GM12878 (cell line): ENCODE measurements at regions not wholly inside any gene's neighbourhood (a gene's known extent, or its start where the extent isn't known, plus 50 kb on each side); places are given as distances from the start of the nearest gene placed in this dataset.

Source experiments
- ATAC-seq: fragments of 200-7000 bp; cut with Tn5 transposase; 3 replicates; pipeline ENCODE4 v1.9.1; 2020; ENCODE audit warnings: mild to moderate bottlenecking, moderate library complexity
- BruUV-seq: library from RNA; stranded (reverse); fragments of 400-500 nt; replicated peaks from 2 replicates; lab custom pipeline; 2021; lab: Mats Ljungman, UMichigan
- CTCF ChIA-PET: fragments of 300-600 bp; sonication (Branson Sonifier 250); formaldehyde crosslinking; extraction: SDS; loops from one replicate; lab custom pipeline; 2021; ENCODE audit warnings: inconsistent platforms; lab: Yijun Ruan, JAX
- POLR2A ChIA-PET: fragments of 350-600 bp; formaldehyde crosslinking; extraction: SDS; loops from one replicate; lab custom pipeline; 2021; ENCODE audit warnings: inconsistent platforms; lab: Charles Lee
- RAD21 ChIA-PET: fragments of 300-600 bp; sonication (Branson Sonifier 250); formaldehyde crosslinking; loops from one replicate; lab custom pipeline; 2023; ENCODE audit warnings: antibody characterized with exemption; ENCODE audit not compliant: unreplicated experiment; lab: Charles Lee
- SMC1A ChIA-PET: fragments of 300-600 bp; sonication (Branson Sonifier 250); formaldehyde crosslinking; loops from one replicate; lab custom pipeline; 2023; ENCODE audit not compliant: unreplicated experiment, uncharacterized antibody; lab: Charles Lee
- DNase-seq: peaks from one replicate; pipeline ENCODE4 v3.0.0-alpha.2; 2011; ENCODE audit warnings: low read depth, low spot score
- FAIRE-seq: peaks from 3 replicates; lab custom pipeline; 2011; peaks lifted over from hg19 to GRCh38; lab: Jason Lieb, UNC
- H2AFZ ChIP-seq: 2 replicates; pipeline ENCODE4 v1.6.0; 2011; ENCODE audit warnings: low read depth, low read length, control low read depth; ENCODE audit not compliant: control insufficient read depth
- H3K27ac ChIP-seq: 2 replicates; pipeline ENCODE4 v1.5.1; 2011; ENCODE audit warnings: control low read depth; ENCODE audit not compliant: control insufficient read depth, insufficient read depth
- H3K27me3 ChIP-seq, 2 experiments: replicated peaks in 1 of 2; 2 replicates each; pipeline versions ENCODE4 v1.6.0 to v1.6.1; 2011; ENCODE audit warnings: low read length in 1 of 2; ENCODE audit not compliant: control insufficient read depth in 2 of 2, insufficient read depth in 2 of 2
- H3K36me3 ChIP-seq, 2 experiments: 2 replicates each; pipeline ENCODE4 v1.5.1; 2011; ENCODE audit warnings: low read length in 1 of 2; ENCODE audit not compliant: control insufficient read depth in 2 of 2, insufficient read depth in 2 of 2
- H3K4me1 ChIP-seq: 2 replicates; pipeline ENCODE4 v1.6.1; 2011; ENCODE audit warnings: mild to moderate bottlenecking, low read length, moderate library complexity, mixed read lengths; ENCODE audit not compliant: control insufficient read depth, insufficient read depth
- H3K4me2 ChIP-seq: 2 replicates; pipeline ENCODE4 v1.6.0; 2011; ENCODE audit warnings: control low read depth; ENCODE audit not compliant: control insufficient read depth, insufficient read depth
- H3K4me3 ChIP-seq: fragments of 200-600 bp; sonication (generic); 2 replicates; pipeline ENCODE4 v1.5.1; 2016
- H3K79me2 ChIP-seq: 2 replicates; pipeline ENCODE4 v1.6.0; 2011; ENCODE audit warnings: low read length; ENCODE audit not compliant: control insufficient read depth, insufficient read depth
- H3K9ac ChIP-seq: 2 replicates; pipeline ENCODE4 v1.8.0; 2011; ENCODE audit warnings: low read length, control low read depth, mixed read lengths; ENCODE audit not compliant: control insufficient read depth, insufficient read depth
- H3K9me3 ChIP-seq: replicated peaks from 3 replicates; pipeline ENCODE4 v1.5.1; 2011; ENCODE audit warnings: mild to moderate bottlenecking, low read length; ENCODE audit not compliant: control insufficient read depth, insufficient read depth
- H4K20me1 ChIP-seq: 2 replicates; pipeline ENCODE4 v1.6.0; 2011; ENCODE audit not compliant: control insufficient read depth, insufficient read depth
- PBX3 ChIP-seq: IDR thresholded peaks from 2 replicates; pipeline ENCODE4 v1.6.1; 2011; ENCODE audit warnings: mild to moderate bottlenecking, low read depth, low read length, moderate library complexity; ENCODE audit not compliant: insufficient replicate concordance
- SKIL ChIP-seq: fragments of 450-650 bp; IDR thresholded peaks from 2 replicates; pipeline ENCODE4 v1.6.1; 2017; ENCODE audit warnings: mild to moderate bottlenecking, low read depth, inconsistent platforms; ENCODE audit not compliant: poor library complexity, severe bottlenecking
- SMC3 ChIP-seq: IDR thresholded peaks from 2 replicates; pipeline ENCODE4 v1.6.1; 2011; ENCODE audit warnings: low read length, improper control_type of control experiment, borderline replicate concordance
- TCF3 ChIP-seq: IDR thresholded peaks from 2 replicates; pipeline ENCODE4 v1.6.1; 2012; ENCODE audit warnings: low read depth, mild to moderate bottlenecking, low read length, borderline replicate concordance; ENCODE audit not compliant: insufficient read depth
- YY1 ChIP-seq: IDR thresholded peaks from 2 replicates; pipeline ENCODE4 v1.6.1; 2011; ENCODE audit warnings: low read depth, mild to moderate bottlenecking, low read length
- ZNF384 ChIP-seq: IDR thresholded peaks from 2 replicates; pipeline ENCODE4 v1.6.1; 2012; ENCODE audit warnings: low read depth, mild to moderate bottlenecking, low read length, improper control_type of control experiment, borderline replicate concordance
- ZNF622 ChIP-seq: fragments of 450-650 bp; IDR thresholded peaks from 2 replicates; pipeline ENCODE4 v1.6.1; 2017; ENCODE audit warnings: mild to moderate bottlenecking, inconsistent platforms
- ZNF687 ChIP-seq: fragments of 450-650 bp; IDR thresholded peaks from 2 replicates; pipeline ENCODE4 v1.6.1; 2017; ENCODE audit warnings: mild to moderate bottlenecking, moderate library complexity
- whole genome bisulfite sequencing: methylation state at CpG from one replicate; pipeline ENCODE4 v1.1.6; 2016; ENCODE audit warnings: low lambda C conversion rate; ENCODE audit not compliant: insufficient replicate concordance, insufficient coverage; ENCODE audit errors: missing lambda C conversion rate; 5-methylcytosine and 5-hydroxymethylcytosine counted together
- in situ Hi-C: fragments of 300-500 bp; cut with MboI; formaldehyde crosslinking; loops from 9 replicates; pipeline ENCODE4 v1.14.3; 2018; ENCODE audit warnings: mixed read lengths
- intact Hi-C: fragments of 100-400 bp; cut with micrococcal nuclease; formaldehyde crosslinking; loops from one replicate; pipeline ENCODE4 v1.14.2; 2022; ENCODE audit not compliant: unreplicated experiment

- in situ Hi-C loops (no loop called here), intact Hi-C loops (no loop called here)
- no peaks in the 10 kb centered on the region for H4K20me1 ChIP-seq
- no peaks in the 10 kb centered on the region for H3K79me2 ChIP-seq
- TF ChIP-seq SKIL (no peak), TCF3 (no peak), ZNF687 (no peak), ZNF622 (no peak), SMC3 (no peak), ZNF384 (no peak), YY1 (no peak), PBX3 (no peak)
- no peak overlapping the region for H3K9ac ChIP-seq
- ATAC-seq, result no peak
- no peak for FAIRE-seq
- ChIA-PET RAD21 (no interaction called here), SMC1A (no interaction called here), CTCF (no interaction called here), POLR2A (no interaction called here)
- H3K4me2 ChIP-seq, result no peak overlapping the region
- BruUV-seq, result no TSS peak
- 4% methylated on average over 3 of the region's 3 CpGs for WGBS
- H3K27me3 ChIP-seq, result no peaks in the 10 kb centered on the region
- DNase-seq, result no peak
- H3K27ac ChIP-seq, result no peak overlapping the region
- no peak overlapping the region for H2AFZ ChIP-seq
- H3K4me3 ChIP-seq, result no peak overlapping the region
- no peaks in the 10 kb centered on the region; the same call in 2 of the 3 replicates for H3K9me3 ChIP-seq
- no peaks in the 10 kb centered on the region for H3K4me1 ChIP-seq
- H3K36me3 ChIP-seq, result no peaks in the 10 kb centered on the region
These were observed 887.1 kb upstream of the GHITM start for GRCh38 chr10:83252169-83252568.
